ENCODE measurements at regions not wholly inside any gene's neighbourhood (a gene's known extent, or its start where the extent isn't known, plus 50 kb on each side); places are given as distances from the start of the nearest gene placed in this dataset.

- DNase-seq = no peak
Measured at GRCh38 chr11:97349201-97349600, 959.4 kb downstream of the JRKL start.

- DNase-seq = no peak
Measured at GRCh38 chr11:97351939-97352338, 962.1 kb downstream of the JRKL start.

- DNase-seq = no peak
Measured at GRCh38 chr11:97354026-97354425, 964.2 kb downstream of the JRKL start.

- DNase-seq = no peak
Measured at GRCh38 chr11:97354576-97354975, 964.8 kb downstream of the JRKL start.

GRCh38 chr11:97355230-97355629, 965.4 kb downstream of the JRKL start:
- DNase-seq = no peak

GRCh38 chr11:97356144-97356543, 966.3 kb downstream of the JRKL start:
- no peak for DNase-seq

- DNase-seq = no peak
Measured at GRCh38 chr11:97359016-97359415, 969.2 kb downstream of the JRKL start.

GRCh38 chr11:97361812-97362378, 972.1 kb downstream of the JRKL start:
- no peak for DNase-seq

- DNase-seq = no peak
Measured at GRCh38 chr11:97363331-97363730, 973.5 kb downstream of the JRKL start.

- no peak for DNase-seq
Measured at GRCh38 chr11:97364047-97364446, 974.2 kb downstream of the JRKL start.

GRCh38 chr11:97367406-97368083, 977.7 kb downstream of the JRKL start:
- DNase-seq = no peak

GRCh38 chr11:97389270-97389669, 999.5 kb downstream of the JRKL start:
- DNase-seq = no peak

- no peak for DNase-seq
Measured at GRCh38 chr11:97398246-97398645, 1008.4 kb downstream of the JRKL start.

GRCh38 chr11:97409141-97409540, 1019.3 kb downstream of the JRKL start:
- no peak for DNase-seq

GRCh38 chr11:97414801-97415200, 1025.0 kb downstream of the JRKL start:
- DNase-seq = no peak

- DNase-seq = no peak
Measured at GRCh38 chr11:97419729-97420128, 1029.9 kb downstream of the JRKL start.

- no peak for DNase-seq
Measured at GRCh38 chr11:97428247-97428790, 1038.5 kb downstream of the JRKL start.

GRCh38 chr11:97430877-97431276, 1041.1 kb downstream of the JRKL start:
- no peak for DNase-seq

GRCh38 chr11:97432926-97433325, 1043.1 kb downstream of the JRKL start:
- no peak for DNase-seq

- DNase-seq = no peak
Measured at GRCh38 chr11:97445561-97445960, 1055.7 kb downstream of the JRKL start.

GRCh38 chr11:97451441-97451840, 1061.6 kb downstream of the JRKL start:
- no peak for DNase-seq

GRCh38 chr11:97454988-97455387, 1065.2 kb downstream of the JRKL start:
- no peak for DNase-seq

- DNase-seq = no peak
Measured at GRCh38 chr11:97460091-97460490, 1070.3 kb downstream of the JRKL start.

- DNase-seq = no peak
Measured at GRCh38 chr11:97461044-97461880, 1071.4 kb downstream of the JRKL start.

Measured in activated gamma-delta T cell (primary cell).